SK-N-SH (cell line): ENCODE measurements at regions not wholly inside any gene's neighbourhood (a gene's known extent, or its start where the extent isn't known, plus 50 kb on each side); places are given as distances from the start of the nearest gene placed in this dataset.

Source experiments
- CTCF ChIA-PET: fragments of 300-600, 350-600 bp; formaldehyde crosslinking; extraction: SDS; loops from one replicate; lab custom pipeline; 2021; lab: Yijun Ruan, JAX
- POLR2A ChIA-PET: fragments of 350-600 bp; sonication (Branson Sonifier 250); formaldehyde crosslinking; extraction: SDS; loops from one replicate; lab custom pipeline; 2020; ENCODE audit warnings: antibody characterized with exemption, inconsistent platforms; lab: Yijun Ruan, JAX
- DNase-seq: peaks from one replicate; pipeline ENCODE4 v3.0.0; 2012
- H2AFZ ChIP-seq: fragments of 200-600 bp; sonication (generic); 2 replicates; pipeline ENCODE4 v1.8.1; 2016; ENCODE audit warnings: antibody characterized with exemption, mild to moderate bottlenecking, low read depth
- H3F3A ChIP-seq: fragments of 200-600 bp; sonication (generic); replicated peaks from 2 replicates; pipeline ENCODE3; 2016; ENCODE audit warnings: antibody characterized with exemption, mild to moderate bottlenecking; ENCODE audit not compliant: insufficient read depth
- H3K27ac ChIP-seq, 2 experiments: fragments of 200-500 bp in 1 of 2; fragments of 200-600 bp in 1 of 2; sonication (Bioruptor generic) in 1 of 2; sonication (generic), shearing (Covaris generic) in 1 of 2; 2 replicates each; pipeline versions ENCODE4 v1.5.1 to v1.6.1; 2014 to 2016; ENCODE audit warnings: low read depth in 2 of 2, inconsistent platforms in 1 of 2, low read length in 1 of 2, mild to moderate bottlenecking in 1 of 2, mixed read lengths in 1 of 2
- H3K27me3 ChIP-seq: fragments of 200-600 bp; sonication (generic), shearing (Covaris generic); 2 replicates; pipeline ENCODE4 v1.6.1; 2016; ENCODE audit warnings: mixed run types; ENCODE audit not compliant: insufficient read depth
- H3K36me3 ChIP-seq, 2 experiments: fragments of 200-500 bp in 1 of 2; fragments of 200-600 bp in 1 of 2; sonication (Bioruptor generic) in 1 of 2; sonication (generic) in 1 of 2; replicated peaks in 1 of 2; 2 replicates each; pipeline versions ENCODE3 to v1.5.1; 2014 to 2016; ENCODE audit warnings: low read length in 1 of 2, mild to moderate bottlenecking in 1 of 2; ENCODE audit not compliant: insufficient read depth in 2 of 2, control insufficient read depth in 1 of 2
- H3K4me1 ChIP-seq, 2 experiments: fragments of 200-500 bp in 1 of 2; fragments of 200-600 bp in 1 of 2; sonication (Bioruptor generic) in 1 of 2; sonication (generic), shearing (Covaris generic) in 1 of 2; 2 replicates each; pipeline versions ENCODE4 v1.5.1 to v1.6.1; 2014 to 2016; ENCODE audit warnings: low read depth in 1 of 2, low read length in 1 of 2, mixed run types in 1 of 2; ENCODE audit not compliant: insufficient read depth in 2 of 2, control insufficient read depth in 1 of 2
- H3K4me2 ChIP-seq: fragments of 200-600 bp; sonication (generic), shearing (Covaris generic); 2 replicates; pipeline ENCODE4 v1.6.1; 2017; ENCODE audit warnings: mixed run types
- H3K4me3 ChIP-seq, 2 experiments: fragments of 200-500 bp in 1 of 2; fragments of 200-600 bp in 1 of 2; sonication (Bioruptor generic) in 1 of 2; sonication (generic), shearing (Covaris generic) in 1 of 2; 2 replicates each; pipeline versions ENCODE4 v1.5.1 to v1.8.1; 2014 to 2016; ENCODE audit warnings: low read depth in 2 of 2, inconsistent platforms in 1 of 2, low read length in 1 of 2, mild to moderate bottlenecking in 1 of 2, mixed read lengths in 1 of 2, moderate library complexity in 1 of 2
- H3K79me2 ChIP-seq: fragments of 200-600 bp; sonication (generic); 2 replicates; pipeline ENCODE4 v1.8.1; 2017; ENCODE audit warnings: mild to moderate bottlenecking; ENCODE audit not compliant: insufficient read depth
- H3K9ac ChIP-seq: fragments of 200-600 bp; sonication (generic); 2 replicates; pipeline ENCODE4 v1.6.1; 2017; ENCODE audit warnings: mixed run types
- H3K9me2 ChIP-seq: fragments of 200-600 bp; sonication (generic); 2 replicates; pipeline ENCODE4 v1.6.1; 2017; ENCODE audit warnings: mixed run types
- H3K9me3 ChIP-seq: fragments of 200-600 bp; sonication (generic); 2 replicates; pipeline ENCODE4 v1.6.1; 2017; ENCODE audit warnings: mixed run types, mild to moderate bottlenecking, moderate library complexity
- H4K20me1 ChIP-seq: fragments of 200-600 bp; sonication (generic); 2 replicates; pipeline ENCODE4 v1.6.1; 2017; ENCODE audit warnings: mild to moderate bottlenecking, mixed run types; ENCODE audit not compliant: insufficient read depth
- CHD2 ChIP-seq: fragments of 150-350 bp; IDR thresholded peaks from 2 replicates; pipeline ENCODE4 v1.6.1; 2018; ENCODE audit warnings: low read length; ENCODE audit not compliant: partially characterized antibody
- CTCF ChIP-seq: fragments of 200-600 bp; sonication (generic); IDR thresholded peaks from 2 replicates; pipeline ENCODE4 v1.6.1; 2017; ENCODE audit warnings: antibody characterized with exemption, mild to moderate bottlenecking, moderate library complexity
- FOSL2 ChIP-seq: IDR thresholded peaks from 2 replicates; pipeline ENCODE4 v1.4.0; 2012; ENCODE audit warnings: low read depth, mild to moderate bottlenecking, moderate library complexity, borderline replicate concordance
- FOXJ3 ChIP-seq: sonication (generic); formaldehyde crosslinking; IDR thresholded peaks from 2 replicates; pipeline ENCODE4 v1.5.1; 2020; ENCODE audit warnings: mild to moderate bottlenecking, missing genetic modification reagents
- FOXM1 ChIP-seq: IDR thresholded peaks from 2 replicates; pipeline ENCODE4 v1.4.0; 2012; ENCODE audit warnings: low read depth, mild to moderate bottlenecking
- GABPA ChIP-seq: IDR thresholded peaks from 2 replicates; pipeline ENCODE4 v1.4.0; 2012; ENCODE audit warnings: low read depth, mild to moderate bottlenecking
- GATA2 ChIP-seq: sonication (generic); formaldehyde crosslinking; IDR thresholded peaks from 2 replicates; pipeline ENCODE4 v1.5.0; 2020; ENCODE audit warnings: mild to moderate bottlenecking, missing genetic modification reagents
- IRF3 ChIP-seq: fragments of 150-350 bp; IDR thresholded peaks from 2 replicates; pipeline ENCODE4 v1.6.1; 2016; ENCODE audit warnings: mild to moderate bottlenecking, low read depth, low read length
- JUND ChIP-seq: IDR thresholded peaks from 2 replicates; pipeline ENCODE4 v1.4.0; 2012
- MAX ChIP-seq: IDR thresholded peaks from 2 replicates; pipeline ENCODE4 v1.4.0; 2012; ENCODE audit warnings: low read depth
- MXI1 ChIP-seq: IDR thresholded peaks from 2 replicates; pipeline ENCODE4 v1.6.1; 2012; ENCODE audit warnings: mild to moderate bottlenecking, low read depth, low read length, improper control_type of control experiment
- NFIC ChIP-seq: IDR thresholded peaks from 2 replicates; pipeline ENCODE4 v1.4.0; 2012; ENCODE audit warnings: borderline replicate concordance
- POLR2AphosphoS5 ChIP-seq: IDR thresholded peaks from 2 replicates; pipeline ENCODE4 v1.6.1; 2012; ENCODE audit warnings: low read depth, low read length
- RAD21 ChIP-seq: IDR thresholded peaks from 2 replicates; pipeline ENCODE4 v1.6.1; 2012; ENCODE audit warnings: mild to moderate bottlenecking, low read length
- RCOR1 ChIP-seq: fragments of 150-350 bp; IDR thresholded peaks from 2 replicates; pipeline ENCODE4 v1.6.1; 2017; ENCODE audit warnings: antibody characterized with exemption, low read length
- RXRA ChIP-seq: IDR thresholded peaks from 2 replicates; pipeline ENCODE4 v1.4.0; 2012; ENCODE audit warnings: low read depth, mild to moderate bottlenecking, borderline replicate concordance
- SIN3A ChIP-seq: IDR thresholded peaks from 2 replicates; pipeline ENCODE4 v1.6.1; 2012; ENCODE audit warnings: low read depth, mild to moderate bottlenecking, low read length, moderate library complexity, borderline replicate concordance
- SMC3 ChIP-seq: IDR thresholded peaks from 2 replicates; pipeline ENCODE4 v1.6.1; 2012; ENCODE audit warnings: low read depth, low read length, improper control_type of control experiment
- TAF1 ChIP-seq: IDR thresholded peaks from 2 replicates; pipeline ENCODE4 v1.6.1; 2012; ENCODE audit warnings: low read depth, mild to moderate bottlenecking, low read length, moderate library complexity, borderline replicate concordance
- USF1 ChIP-seq: IDR thresholded peaks from 2 replicates; pipeline ENCODE4 v1.4.0; 2012; ENCODE audit warnings: low read depth, borderline replicate concordance
- USF2 ChIP-seq: fragments of 150-350 bp; IDR thresholded peaks from 2 replicates; pipeline ENCODE4 v1.6.1; 2017; ENCODE audit warnings: antibody characterized with exemption, low read length, low read depth, borderline replicate concordance
- YY1 ChIP-seq: IDR thresholded peaks from 2 replicates; pipeline ENCODE4 v1.4.0; 2012; ENCODE audit warnings: low read depth, mild to moderate bottlenecking
- WGBS: methylation state at CpG from one replicate; pipeline ENCODE4 v1.1.6; 2017; ENCODE audit warnings: low lambda C conversion rate; 5-methylcytosine and 5-hydroxymethylcytosine counted together

GRCh38 chr3:30313840-30314239 lies 292.6 kb upstream of the TGFBR2 start:
- POLR2A ChIA-PET: no interaction called here
- no peak for DNase-seq
- Histone ChIP-seq H3F3A (peaks cover 9% of the 10 kb centered on the region), H3K36me3 (no peaks in the 10 kb centered on the region), H3K79me2 (no peaks in the 10 kb centered on the region), H3K4me1 (peaks cover 0 to 3% of the 10 kb centered on the region in 2 experiments; a peak in 1 of 4 replicates), H3K9ac (no peak overlapping the region), H3K27me3 (no peaks in the 10 kb centered on the region), H3K9me2 (no peaks in the 10 kb centered on the region), H2AFZ (no peak overlapping the region), H3K4me3 (no peak overlapping the region), H3K27ac (no peak overlapping the region), H3K4me2 (no peak overlapping the region), H3K9me3 (peaks cover 16% of the 10 kb centered on the region; the same call in 1 of the 2 replicates), H4K20me1 (no peaks in the 10 kb centered on the region)
- WGBS: 100% methylated on average over 2 of the region's 2 CpGs
- no peak for TF ChIP-seq FOXJ3 (CRISPR knock-in tag)
- TF ChIP-seq IRF3: no peak
- no peak for TF ChIP-seq MXI1
- TF ChIP-seq FOSL2: no peak
- no peak for TF ChIP-seq SMC3
- TF ChIP-seq NFIC: no peak
- no peak for TF ChIP-seq CHD2
- TF ChIP-seq MAX: no peak
- no peak for TF ChIP-seq RCOR1
- no peak for TF ChIP-seq FOXM1
- TF ChIP-seq USF1: no peak
- no peak for TF ChIP-seq RXRA
- TF ChIP-seq GATA2 (CRISPR knock-in tag): no peak
- no peak for TF ChIP-seq YY1
- TF ChIP-seq SIN3A: no peak
- TF ChIP-seq JUND: no peak
- no peak for TF ChIP-seq POLR2AphosphoS5
- CTCF ChIA-PET: no interaction called here

GRCh38 chr3:30314757-30315325 lies 291.6 kb upstream of the TGFBR2 start:
- Histone ChIP-seq H4K20me1 (no peaks in the 10 kb centered on the region), H2AFZ (peak overlapping the region; percentile 59; the same call in 1 of the 2 replicates), H3F3A (peaks cover 9% of the 10 kb centered on the region), H3K79me2 (no peaks in the 10 kb centered on the region), H3K9me3 (peaks cover 16% of the 10 kb centered on the region; the same call in 1 of the 2 replicates), H3K9ac (no peak overlapping the region), H3K4me2 (no peak overlapping the region), H3K9me2 (no peaks in the 10 kb centered on the region), H3K4me1 (peaks cover under 1 to 7% of the 10 kb centered on the region in 2 experiments; a peak in 2 of 4 replicates), H3K4me3 (no peak overlapping the region), H3K27me3 (no peaks in the 10 kb centered on the region), H3K27ac (peak overlapping the region in 1 of 2 experiments; percentile 17; a peak in 1 of 4 replicates), H3K36me3 (no peaks in the 10 kb centered on the region)
- no peak for DNase-seq
- POLR2A ChIA-PET: no interaction called here
- WGBS: 94% methylated on average over 3 of the region's 3 CpGs
- CTCF ChIA-PET: no interaction called here
- no peak for TF ChIP-seq TAF1
- TF ChIP-seq RAD21: no peak
- TF ChIP-seq USF2: no peak
- no peak for TF ChIP-seq IRF3
- no peak for TF ChIP-seq GABPA
- no peak for TF ChIP-seq CTCF
- TF ChIP-seq RCOR1: no peak
- no peak for TF ChIP-seq SIN3A
